Adrenal gland (tissue), 5 donors: ENCODE measurements at regions not wholly inside any gene's neighbourhood (a gene's known extent, or its start where the extent isn't known, plus 50 kb on each side); places are given as distances from the start of the nearest gene placed in this dataset.

Source experiments
- CTCF ChIP-seq, 6 experiments: fragments of 450-650 bp in 4 of 6; fragments of 200-600 bp in 2 of 6; sonication (generic) in 1 of 6; IDR thresholded peaks; 1 replicate in 5 of 6; 2 replicates in 1 of 6; pipeline versions ENCODE4 v1.5.1 to v1.8.0; 2016 to 2021; ENCODE audit warnings: antibody characterized with exemption in 6 of 6, mild to moderate bottlenecking in 2 of 6, moderate library complexity in 1 of 6
- POLR2A ChIP-seq, 2 donors: fragments of 450-650 bp; IDR thresholded peaks; one replicate each; pipeline ENCODE4 v1.6.1; 2017; ENCODE audit warnings: antibody characterized with exemption in 2 of 2, mild to moderate bottlenecking in 2 of 2, moderate library complexity in 1 of 2
- donor health status: DM: no; HTN: no; CAD: no.

- TF ChIP-seq CTCF (IDR thresholded peaks at IDR 0.05) (no peak), POLR2A (IDR thresholded peaks at IDR 0.05) (no peak)
These were observed 330.5 kb downstream of the NPR3 start for GRCh38 chr5:33041586-33041985.
